ENCODE measurements at regions not wholly inside any gene's neighbourhood (a gene's known extent, or its start where the extent isn't known, plus 50 kb on each side); places are given as distances from the start of the nearest gene placed in this dataset.

DNA sequence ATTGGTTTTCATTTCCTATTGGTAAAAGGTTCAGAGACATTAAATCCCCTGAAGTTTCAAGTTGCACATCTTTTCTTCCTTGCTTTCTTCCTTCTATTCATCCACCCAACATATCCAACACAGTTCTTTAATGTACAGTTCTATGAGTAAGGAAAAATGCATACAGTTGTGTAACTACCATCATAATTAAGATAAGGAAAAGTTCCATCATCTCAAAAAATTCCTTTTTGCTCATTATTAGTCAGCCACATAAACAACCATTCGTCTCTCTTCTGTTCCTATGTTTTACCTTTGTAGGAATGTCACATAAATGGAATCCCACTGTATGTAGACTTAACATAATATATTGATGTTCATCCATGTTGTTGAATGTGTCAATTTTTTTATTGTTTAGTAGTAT, 211.1 kb upstream of the ADAMTS9 start:
- no peaks in the 10 kb centered on the region for H3K27me3 Mint-ChIP-seq (ENCODE audit: unreplicated experiment)
- H3K4me1 Mint-ChIP-seq (ENCODE audit: unreplicated experiment), result peaks cover 19% of the 10 kb centered on the region
- no peaks in the 10 kb centered on the region for H3K36me3 Mint-ChIP-seq (ENCODE audit: unreplicated experiment)
- no peak overlapping the region for H3K4me3 Mint-ChIP-seq (ENCODE audit: unreplicated experiment)
- no peak overlapping the region for H3K27ac Mint-ChIP-seq (ENCODE audit: unreplicated experiment)
- TF ChIP-seq, protein P1, sequence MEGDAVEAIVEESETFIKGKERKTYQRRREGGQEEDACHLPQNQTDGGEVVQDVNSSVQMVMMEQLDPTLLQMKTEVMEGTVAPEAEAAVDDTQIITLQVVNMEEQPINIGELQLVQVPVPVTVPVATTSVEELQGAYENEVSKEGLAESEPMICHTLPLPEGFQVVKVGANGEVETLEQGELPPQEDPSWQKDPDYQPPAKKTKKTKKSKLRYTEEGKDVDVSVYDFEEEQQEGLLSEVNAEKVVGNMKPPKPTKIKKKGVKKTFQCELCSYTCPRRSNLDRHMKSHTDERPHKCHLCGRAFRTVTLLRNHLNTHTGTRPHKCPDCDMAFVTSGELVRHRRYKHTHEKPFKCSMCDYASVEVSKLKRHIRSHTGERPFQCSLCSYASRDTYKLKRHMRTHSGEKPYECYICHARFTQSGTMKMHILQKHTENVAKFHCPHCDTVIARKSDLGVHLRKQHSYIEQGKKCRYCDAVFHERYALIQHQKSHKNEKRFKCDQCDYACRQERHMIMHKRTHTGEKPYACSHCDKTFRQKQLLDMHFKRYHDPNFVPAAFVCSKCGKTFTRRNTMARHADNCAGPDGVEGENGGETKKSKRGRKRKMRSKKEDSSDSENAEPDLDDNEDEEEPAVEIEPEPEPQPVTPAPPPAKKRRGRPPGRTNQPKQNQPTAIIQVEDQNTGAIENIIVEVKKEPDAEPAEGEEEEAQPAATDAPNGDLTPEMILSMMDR (IDR thresholded peaks at IDR 0.05), result no peak
- DNase-seq (ENCODE audit: extremely low spot score, unreplicated experiment), result no peak
- no peaks in the 10 kb centered on the region for H3K9me3 Mint-ChIP-seq (ENCODE audit: unreplicated experiment)

DNA sequence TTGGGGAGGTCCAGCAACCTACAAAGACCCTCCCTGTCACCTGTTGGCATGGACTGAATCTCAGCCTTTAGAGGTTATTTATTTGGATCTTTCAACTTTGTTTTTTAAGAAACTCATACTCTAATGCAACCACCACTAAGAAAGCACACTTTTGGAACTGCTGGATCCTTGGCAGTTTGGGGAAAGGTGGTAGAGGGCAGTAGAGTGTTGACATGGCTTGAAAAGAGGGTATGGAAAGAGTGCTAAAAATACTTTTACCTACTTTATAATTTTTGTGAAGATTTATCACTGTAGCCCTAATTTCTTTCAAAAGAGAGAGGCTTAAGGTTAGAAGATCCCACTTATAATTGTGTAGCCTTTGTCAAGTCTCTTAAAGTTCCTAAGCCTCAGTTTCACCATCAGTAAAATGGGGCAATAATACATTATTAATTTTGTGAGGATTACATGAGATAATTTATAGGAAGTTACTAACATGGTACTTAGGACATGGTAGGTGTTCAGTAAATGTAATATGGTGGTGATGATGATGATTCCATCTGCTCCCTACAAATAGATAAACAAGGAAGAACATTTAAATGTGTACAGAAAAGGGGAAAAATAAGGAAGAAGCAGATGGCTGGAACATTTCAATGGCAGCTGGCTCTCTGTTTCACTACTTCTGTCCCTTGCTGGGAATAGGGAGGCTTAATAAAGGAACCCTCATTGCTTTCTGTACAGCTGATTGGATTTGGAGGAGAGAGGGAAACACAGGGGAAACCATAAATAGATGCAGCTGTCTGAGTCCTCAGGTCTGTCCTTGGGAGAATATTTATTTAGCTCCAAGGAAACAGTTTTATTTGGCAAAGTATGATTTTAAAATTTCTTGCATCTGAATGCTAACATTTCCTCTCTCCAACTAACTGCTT, 208.4 kb upstream of the ADAMTS9 start:
- Mint-ChIP-seq H3K4me3 (ENCODE audit: unreplicated experiment) (no peak overlapping the region), H3K27me3 (ENCODE audit: unreplicated experiment) (peaks cover 2% of the 10 kb centered on the region), H3K9me3 (ENCODE audit: unreplicated experiment) (peaks cover 3% of the 10 kb centered on the region), H3K27ac (ENCODE audit: unreplicated experiment) (no peak overlapping the region), H3K36me3 (ENCODE audit: unreplicated experiment) (no peaks in the 10 kb centered on the region), H3K4me1 (ENCODE audit: unreplicated experiment) (peaks cover 11% of the 10 kb centered on the region)
- TF ChIP-seq, protein P1 (IDR thresholded peaks at IDR 0.05), result no peak
- no peak for DNase-seq (ENCODE audit: extremely low spot score, unreplicated experiment)

GRCh38 chr3:64895106-64895990, 207.5 kb upstream of the ADAMTS9 start:
- H3K27ac Mint-ChIP-seq (ENCODE audit: unreplicated experiment), result no peak overlapping the region
- peaks cover 3% of the 10 kb centered on the region for H3K9me3 Mint-ChIP-seq (ENCODE audit: unreplicated experiment)
- H3K27me3 Mint-ChIP-seq (ENCODE audit: unreplicated experiment), result peaks cover 2% of the 10 kb centered on the region
- no peak for DNase-seq (ENCODE audit: extremely low spot score, unreplicated experiment)
- no peak overlapping the region for H3K4me3 Mint-ChIP-seq (ENCODE audit: unreplicated experiment)
- peaks cover 9% of the 10 kb centered on the region for H3K4me1 Mint-ChIP-seq (ENCODE audit: unreplicated experiment)
- no peaks in the 10 kb centered on the region for H3K36me3 Mint-ChIP-seq (ENCODE audit: unreplicated experiment)
- TF ChIP-seq, protein P1 (IDR thresholded peaks at IDR 0.05), result no peak

DNA sequence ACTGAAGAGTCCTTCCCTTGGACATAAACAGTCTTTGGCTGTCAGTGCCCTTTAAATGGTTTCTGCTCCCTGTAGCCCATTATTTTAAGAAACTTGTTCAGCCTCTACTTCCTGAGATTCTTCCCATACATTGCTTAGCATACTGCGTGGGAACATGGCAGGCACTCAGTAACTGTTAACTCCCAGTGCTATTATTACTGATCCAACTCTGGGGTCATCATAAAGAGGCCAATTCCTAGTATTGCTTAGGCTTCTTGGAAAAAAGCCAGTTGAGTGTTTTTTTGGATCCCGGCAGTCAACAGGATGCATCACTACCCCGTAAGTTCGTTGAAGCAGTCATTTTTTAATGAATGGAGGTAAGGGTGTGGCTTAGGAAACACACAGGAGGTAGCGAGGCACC, 206.2 kb upstream of the ADAMTS9 start:
- H3K27me3 Mint-ChIP-seq (ENCODE audit: unreplicated experiment), result peaks cover 4% of the 10 kb centered on the region
- H3K27ac Mint-ChIP-seq (ENCODE audit: unreplicated experiment), result no peak overlapping the region
- peaks cover 3% of the 10 kb centered on the region for H3K9me3 Mint-ChIP-seq (ENCODE audit: unreplicated experiment)
- DNase-seq (ENCODE audit: extremely low spot score, unreplicated experiment), result no peak
- H3K4me3 Mint-ChIP-seq (ENCODE audit: unreplicated experiment), result no peak overlapping the region
- H3K4me1 Mint-ChIP-seq (ENCODE audit: unreplicated experiment), result peaks cover 9% of the 10 kb centered on the region
- no peaks in the 10 kb centered on the region for H3K36me3 Mint-ChIP-seq (ENCODE audit: unreplicated experiment)
- TF ChIP-seq, protein P1 (IDR thresholded peaks at IDR 0.05), result no peak

All from osteocyte (in vitro differentiated cells).